Panc1 (cell line): ENCODE measurements at regions not wholly inside any gene's neighbourhood (a gene's known extent, or its start where the extent isn't known, plus 50 kb on each side); places are given as distances from the start of the nearest gene placed in this dataset.
"Not testable (repeated sequence)": the region's sequence is repeated elsewhere in the genome, so short reads cannot be mapped to it uniquely, and the experiment has no call there.

ENCODE experiments used
- CTCF ChIP-seq: fragments of 450-650 bp; IDR thresholded peaks from 2 replicates; pipeline ENCODE4 v1.5.1; 2017; ENCODE audit warnings: mild to moderate bottlenecking
- POLR2AphosphoS5 ChIP-seq: IDR thresholded peaks from 2 replicates; pipeline ENCODE4 v1.6.1; 2012; ENCODE audit warnings: mild to moderate bottlenecking, low read depth, low read length, moderate library complexity
- REST ChIP-seq, 2 experiments: IDR thresholded peaks; 2 replicates each; pipeline ENCODE4 v1.6.1; 2011 to 2012; ENCODE audit warnings: low read depth in 2 of 2, control low read depth in 1 of 2, low read length in 1 of 2, mild to moderate bottlenecking in 1 of 2, moderate library complexity in 1 of 2; ENCODE audit not compliant: insufficient read depth in 1 of 2
- SIN3A ChIP-seq: IDR thresholded peaks from 2 replicates; pipeline ENCODE4 v1.6.1; 2012; ENCODE audit warnings: low read depth, mild to moderate bottlenecking, low read length, moderate library complexity, borderline replicate concordance; ENCODE audit not compliant: insufficient read depth
- TCF7L2 ChIP-seq: IDR thresholded peaks from 2 replicates; pipeline ENCODE4 v1.6.1; 2011; ENCODE audit warnings: mild to moderate bottlenecking, low read depth, low read length, inconsistent platforms

GRCh38 chr19:56913113-56913455 is 72.6 kb upstream of the PEG3 start:
- TF ChIP-seq TCF7L2; CTCF; POLR2AphosphoS5; REST (IDR thresholded peaks at IDR 0.05; ENCODE audit: insufficient read depth in 1 of 2, low read depth in 2 of 2, low read length in 1 of 2); SIN3A: not testable (repeated sequence)
